Activated naive CD8-positive, alpha-beta T cell treated with anti-CD3 and anti-CD28 coated beads for 36 hours (primary cell): ENCODE measurements at regions not wholly inside any gene's neighbourhood (a gene's known extent, or its start where the extent isn't known, plus 50 kb on each side); places are given as distances from the start of the nearest gene placed in this dataset.
"Not testable (repeated sequence)": the region's sequence is repeated elsewhere in the genome, so short reads cannot be mapped to it uniquely, and the experiment has no call there.

Experiments
- DNase-seq: peaks from one replicate; pipeline ENCODE4 v3.0.0; 2021
- H3K27ac Mint-ChIP-seq: one replicate; pipeline ENCODE4 v1.8.0; 2022; ENCODE audit warnings: mild to moderate bottlenecking, moderate library complexity, mixed read lengths
- H3K27me3 Mint-ChIP-seq: one replicate; pipeline ENCODE4 v1.8.0; 2022; ENCODE audit warnings: mild to moderate bottlenecking, mixed read lengths
- H3K36me3 Mint-ChIP-seq: one replicate; pipeline ENCODE4 v1.8.0; 2021; ENCODE audit warnings: mild to moderate bottlenecking, mixed read lengths
- H3K4me1 Mint-ChIP-seq: one replicate; pipeline ENCODE4 v1.8.0; 2021; ENCODE audit warnings: mixed read lengths
- H3K4me3 Mint-ChIP-seq: one replicate; pipeline ENCODE4 v1.8.0; 2022; ENCODE audit warnings: mild to moderate bottlenecking, moderate library complexity, mixed read lengths
- H3K9me3 Mint-ChIP-seq: one replicate; pipeline ENCODE4 v1.8.0; 2022; ENCODE audit warnings: mixed read lengths

DNA sequence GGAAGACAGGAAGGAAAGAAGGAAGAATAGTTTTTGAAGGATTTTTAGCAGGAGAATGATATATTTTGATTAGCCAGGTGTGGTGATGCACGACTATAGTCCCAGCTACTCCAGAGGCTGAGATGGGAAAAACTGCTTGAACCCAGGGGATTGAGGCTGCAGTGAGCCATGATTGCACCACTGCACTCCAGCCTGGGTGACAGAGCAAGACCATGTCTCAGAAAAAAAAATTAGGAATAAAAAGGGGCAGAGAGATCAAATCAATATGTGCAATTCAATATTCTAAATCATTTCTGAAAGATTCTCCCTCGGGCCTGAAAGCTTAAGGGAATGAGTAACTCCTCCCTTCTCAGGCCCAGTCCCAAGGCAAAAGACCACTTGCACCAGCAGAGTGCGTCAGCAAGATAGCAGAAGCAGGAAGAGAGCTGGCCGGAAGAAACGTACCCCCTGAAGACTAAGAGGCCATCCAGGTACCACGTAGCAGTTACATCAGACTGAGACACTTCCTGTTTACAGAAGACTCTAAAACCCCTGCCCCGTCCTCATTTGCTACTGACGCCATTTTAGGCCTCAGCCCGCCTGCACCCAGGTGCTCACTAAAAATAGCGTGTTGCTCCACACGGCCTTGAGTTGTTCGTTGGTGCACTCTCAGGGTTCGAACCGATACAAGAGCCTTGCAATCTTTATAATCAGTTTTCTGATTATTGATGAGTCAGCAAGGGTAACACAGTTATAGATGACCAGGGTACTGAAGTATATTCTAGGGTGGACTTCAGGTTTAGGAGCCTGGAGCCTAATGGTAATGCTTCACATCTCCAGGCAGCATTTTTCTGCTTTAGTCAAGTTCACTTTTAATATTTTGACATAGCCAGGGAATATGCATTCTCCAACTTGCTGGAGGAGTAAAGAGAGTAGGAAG lies 57.7 kb upstream of the CSRP2 start:
- Mint-ChIP-seq H3K4me1 (no peaks in the 10 kb centered on the region), H3K27me3 (peaks cover 14% of the 10 kb centered on the region), H3K36me3 (no peaks in the 10 kb centered on the region), H3K27ac (no peak overlapping the region), H3K4me3 (no peak overlapping the region), H3K9me3 (no peaks in the 10 kb centered on the region)
- no peak for DNase-seq

DNA sequence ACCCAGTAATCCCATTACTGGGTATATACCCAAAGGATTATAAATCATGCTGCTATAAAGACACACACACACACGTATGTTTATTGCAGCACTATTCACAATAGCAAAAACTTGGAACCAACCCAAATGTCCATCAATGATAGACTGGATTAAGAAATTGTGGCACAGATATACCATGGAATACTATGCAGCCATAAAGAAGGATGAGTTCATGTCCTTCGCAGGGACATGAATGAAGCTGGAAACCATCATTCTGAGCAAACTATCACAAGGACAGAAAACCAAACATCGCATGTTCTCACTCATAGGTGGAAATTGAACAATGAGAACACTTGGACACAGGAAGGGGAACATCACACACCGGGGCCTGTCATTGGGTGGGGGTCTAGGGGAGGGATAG lies 54.6 kb upstream of the CSRP2 start:
- H3K27me3 Mint-ChIP-seq: peaks cover 13% of the 10 kb centered on the region
- H3K4me1 Mint-ChIP-seq, H3K27ac Mint-ChIP-seq, H3K9me3 Mint-ChIP-seq, H3K4me3 Mint-ChIP-seq, DNase-seq, H3K36me3 Mint-ChIP-seq: not testable (repeated sequence)

DNA sequence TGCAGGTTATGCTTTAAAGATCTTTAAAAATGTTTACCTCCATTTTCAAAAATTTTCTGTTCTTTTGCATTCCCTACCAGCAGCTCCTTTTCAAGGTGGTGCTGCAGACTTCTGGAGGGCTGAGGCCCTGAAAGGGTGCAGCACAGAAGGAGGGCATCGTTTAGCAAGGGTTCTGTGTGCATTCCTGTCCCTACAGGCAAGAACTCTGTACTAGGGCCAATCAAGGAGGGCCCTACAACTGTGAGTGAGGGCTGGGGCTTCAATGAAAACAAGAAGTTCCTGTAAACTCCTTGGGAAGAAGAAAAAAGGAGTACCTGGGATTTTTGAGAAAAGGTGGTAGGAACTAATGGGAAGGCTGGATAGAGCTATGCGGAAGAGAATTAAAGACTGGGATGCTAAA lies 50.7 kb upstream of the CSRP2 start:
- no peak overlapping the region for H3K27ac Mint-ChIP-seq
- no peak overlapping the region for H3K4me3 Mint-ChIP-seq

More for the DNA sequence above, 50.7 kb upstream of the CSRP2 start:
- Mint-ChIP-seq H3K36me3 (no peaks in the 10 kb centered on the region), H3K9me3 (no peaks in the 10 kb centered on the region), H3K4me1 (no peaks in the 10 kb centered on the region), H3K27me3 (peaks cover 12% of the 10 kb centered on the region)
- no peak for DNase-seq
